Testis (tissue), 2 donors: ENCODE measurements at regions not wholly inside any gene's neighbourhood (a gene's known extent, or its start where the extent isn't known, plus 50 kb on each side); places are given as distances from the start of the nearest gene placed in this dataset.

ENCODE experiments used
- CTCF ChIP-seq, 3 experiments: fragments of 450-650 bp in 2 of 3; fragments of 200-600 bp in 1 of 3; sonication (generic) in 1 of 3; IDR thresholded peaks; one replicate each; pipeline ENCODE4 v1.5.1; 2016 to 2019; ENCODE audit warnings: antibody characterized with exemption in 3 of 3, mild to moderate bottlenecking in 2 of 3, moderate library complexity in 1 of 3
- POLR2A ChIP-seq: fragments of 450-650 bp; IDR thresholded peaks from one replicate; pipeline ENCODE4 v1.6.1; 2017; ENCODE audit warnings: antibody characterized with exemption, mild to moderate bottlenecking, moderate library complexity

GRCh38 chrX:150308041-150308440 is 55.1 kb upstream of the MAMLD1 start:
- TF ChIP-seq CTCF (IDR thresholded peaks at IDR 0.05) (no peak), POLR2A (no peak)
